Cardiac fibroblast (primary cell): ENCODE measurements at regions not wholly inside any gene's neighbourhood (a gene's known extent, or its start where the extent isn't known, plus 50 kb on each side); places are given as distances from the start of the nearest gene placed in this dataset.

Experiments
- DNase-seq, 2 donors: peaks; one replicate each; pipeline versions ENCODE4 v3.0.0 to v3.0.0-alpha.2; 2010; ENCODE audit warnings: low read depth in 2 of 2
- H3K4me3 ChIP-seq, 2 donors: replicated peaks in 1 of 2; 1 replicate in 1 of 2; 2 replicates in 1 of 2; pipeline ENCODE4 v1.5.1; 2011; ENCODE audit warnings: low read depth in 2 of 2, low read length in 2 of 2, mild to moderate bottlenecking in 2 of 2, moderate library complexity in 1 of 2
- TF ChIP-seq, protein P1 (sequence below): IDR thresholded peaks from one replicate; pipeline ENCODE4 v1.5.1; 2011; ENCODE audit warnings: low read depth, mild to moderate bottlenecking, low read length, inconsistent platforms

DNA sequence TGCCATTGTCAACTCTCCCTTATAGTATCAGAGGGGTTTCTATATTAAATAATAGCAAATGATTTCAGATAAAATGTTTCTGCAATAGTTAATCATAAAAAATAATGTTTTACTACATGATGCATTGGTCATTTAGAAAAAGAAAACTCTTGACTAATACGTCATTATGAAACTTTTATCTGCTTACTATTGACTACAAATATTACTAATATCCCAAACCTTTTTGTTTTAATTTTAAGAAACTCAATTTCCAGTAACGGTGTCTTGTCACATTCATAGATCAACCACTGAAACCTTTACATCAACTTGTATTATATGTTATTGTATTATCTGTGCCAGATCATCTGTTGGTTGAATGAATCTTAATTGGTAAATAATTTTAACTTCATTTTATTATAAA is 482.9 kb upstream of the SLC35B3 start:
- TF ChIP-seq, protein P1, sequence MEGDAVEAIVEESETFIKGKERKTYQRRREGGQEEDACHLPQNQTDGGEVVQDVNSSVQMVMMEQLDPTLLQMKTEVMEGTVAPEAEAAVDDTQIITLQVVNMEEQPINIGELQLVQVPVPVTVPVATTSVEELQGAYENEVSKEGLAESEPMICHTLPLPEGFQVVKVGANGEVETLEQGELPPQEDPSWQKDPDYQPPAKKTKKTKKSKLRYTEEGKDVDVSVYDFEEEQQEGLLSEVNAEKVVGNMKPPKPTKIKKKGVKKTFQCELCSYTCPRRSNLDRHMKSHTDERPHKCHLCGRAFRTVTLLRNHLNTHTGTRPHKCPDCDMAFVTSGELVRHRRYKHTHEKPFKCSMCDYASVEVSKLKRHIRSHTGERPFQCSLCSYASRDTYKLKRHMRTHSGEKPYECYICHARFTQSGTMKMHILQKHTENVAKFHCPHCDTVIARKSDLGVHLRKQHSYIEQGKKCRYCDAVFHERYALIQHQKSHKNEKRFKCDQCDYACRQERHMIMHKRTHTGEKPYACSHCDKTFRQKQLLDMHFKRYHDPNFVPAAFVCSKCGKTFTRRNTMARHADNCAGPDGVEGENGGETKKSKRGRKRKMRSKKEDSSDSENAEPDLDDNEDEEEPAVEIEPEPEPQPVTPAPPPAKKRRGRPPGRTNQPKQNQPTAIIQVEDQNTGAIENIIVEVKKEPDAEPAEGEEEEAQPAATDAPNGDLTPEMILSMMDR = no peak
- H3K4me3 ChIP-seq = no peak overlapping the region
- DNase-seq = no peak

DNA sequence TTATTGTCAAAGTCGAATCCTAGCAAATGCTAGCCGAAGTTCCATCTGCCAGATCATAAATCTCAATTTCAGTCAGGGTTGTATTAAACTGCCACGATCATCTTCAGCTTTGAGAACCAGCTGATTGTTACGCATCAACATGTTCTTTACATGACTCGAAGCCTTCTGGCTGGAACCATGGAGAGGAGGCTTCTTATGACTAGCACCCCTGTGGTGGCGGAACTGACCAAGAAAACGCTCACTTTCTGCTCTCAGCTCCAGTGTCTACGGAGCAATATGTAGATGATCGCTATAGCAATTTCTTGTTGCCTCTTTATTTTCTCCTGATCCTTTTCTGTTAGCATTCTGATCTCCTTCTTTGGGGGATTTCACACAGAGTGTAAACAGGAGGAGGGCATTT is 479.4 kb upstream of the SLC35B3 start:
- no peak overlapping the region for H3K4me3 ChIP-seq
- no peak for DNase-seq
- TF ChIP-seq, protein P1 = no peak

DNA sequence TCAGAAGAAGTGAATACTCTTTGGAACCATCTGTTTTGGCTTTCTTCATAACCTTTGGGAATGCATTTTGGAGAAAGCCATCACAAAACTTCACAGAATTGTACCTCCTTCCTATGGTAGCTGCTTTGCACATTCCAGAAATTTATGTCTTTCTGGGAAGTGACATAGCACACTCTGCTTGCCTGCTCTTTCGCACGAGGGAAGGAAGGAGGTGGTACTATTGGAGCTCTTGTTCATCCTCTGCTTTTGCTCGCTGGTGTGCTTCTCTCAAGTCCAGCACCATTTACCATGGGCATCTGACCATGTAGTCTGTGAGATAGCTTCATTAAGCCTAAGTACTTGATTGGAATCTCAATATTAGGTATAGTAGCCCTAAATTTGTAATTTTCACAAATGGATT is 473.3 kb upstream of the SLC35B3 start:
- TF ChIP-seq, protein P1 = no peak
- no peak for DNase-seq
- H3K4me3 ChIP-seq = no peak overlapping the region

DNA sequence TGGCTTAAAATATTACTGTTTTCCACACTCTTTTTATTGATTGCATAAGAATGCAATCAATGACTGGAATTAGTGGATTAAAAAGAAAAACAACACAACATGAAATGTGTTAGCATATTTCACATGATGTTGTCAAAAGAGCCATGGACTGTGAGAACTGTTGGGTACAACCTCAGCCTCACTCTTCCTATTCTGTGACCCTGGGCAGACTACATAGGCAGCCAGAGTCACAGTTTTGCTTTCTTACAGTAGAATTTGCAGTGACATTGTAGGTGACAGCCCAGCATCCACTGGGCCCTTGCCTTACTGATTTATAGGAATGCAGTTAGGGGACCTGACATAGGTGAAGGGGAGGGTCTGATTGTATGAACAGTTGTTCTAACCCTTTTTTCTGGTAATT is 471.4 kb upstream of the SLC35B3 start:
- DNase-seq = no peak
- H3K4me3 ChIP-seq = no peak overlapping the region
- TF ChIP-seq, protein P1 = no peak

DNA sequence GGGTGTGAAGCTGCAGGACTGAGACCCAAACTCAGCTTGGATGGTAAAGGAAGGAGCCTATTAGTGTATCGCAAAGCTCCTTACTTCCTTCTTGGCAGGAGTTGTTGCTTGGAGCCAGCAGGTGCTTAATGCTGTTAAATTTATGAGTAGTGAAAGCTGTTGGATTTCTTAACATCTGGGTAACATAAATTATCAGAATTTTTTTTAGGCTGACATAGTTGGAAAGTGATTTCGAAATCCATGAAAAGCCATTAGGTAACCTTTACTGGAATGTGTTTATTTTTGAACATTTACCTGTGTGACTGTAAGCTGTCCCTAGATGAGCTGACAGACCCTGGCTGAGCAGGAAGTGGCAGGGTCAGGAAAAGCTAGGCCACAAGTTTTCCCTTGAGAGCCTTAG is 470.4 kb upstream of the SLC35B3 start:
- DNase-seq = no peak
- TF ChIP-seq, protein P1 = no peak
- H3K4me3 ChIP-seq = no peak overlapping the region

DNA sequence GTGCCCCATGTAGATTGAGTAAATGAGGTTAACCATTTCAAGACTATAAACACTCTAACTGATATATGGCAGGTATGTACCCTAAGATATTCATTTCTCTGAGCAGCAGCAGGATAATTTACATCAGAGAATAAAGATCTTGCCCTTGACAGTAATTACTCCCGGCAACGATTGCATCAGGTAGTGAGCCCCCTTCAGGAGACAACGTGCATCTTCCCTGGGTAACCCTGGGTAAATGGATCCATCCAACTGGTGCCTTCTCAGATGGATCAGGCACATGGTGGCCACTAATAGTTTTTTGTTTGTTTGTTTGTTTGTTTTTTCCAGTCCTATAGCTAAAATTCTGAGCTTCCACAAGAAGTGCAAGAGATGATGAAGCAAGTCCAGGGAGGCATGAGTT is 469.4 kb upstream of the SLC35B3 start:
- H3K4me3 ChIP-seq = no peak overlapping the region

DNA sequence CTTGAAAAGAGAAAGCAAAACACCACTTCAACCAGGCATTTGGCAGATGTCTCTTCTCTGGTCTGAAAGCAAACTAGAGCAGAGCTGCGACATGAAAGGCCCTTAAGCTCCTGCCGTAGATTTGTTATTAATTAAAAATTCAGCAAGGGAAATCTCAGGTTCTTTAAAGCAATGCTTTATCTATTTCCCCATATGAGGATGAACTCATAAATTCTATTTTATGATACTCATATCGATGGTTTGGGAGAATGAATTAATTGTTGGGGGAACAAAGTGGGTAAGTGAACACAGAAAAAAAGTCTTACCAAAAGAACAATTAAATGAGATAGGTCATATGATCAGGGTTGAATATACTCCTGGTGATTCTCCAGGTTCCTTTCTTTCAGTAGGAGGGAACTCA is 464.7 kb upstream of the SLC35B3 start:
- TF ChIP-seq, protein P1 = no peak
- no peak overlapping the region for H3K4me3 ChIP-seq
- DNase-seq = no peak

More for the DNA sequence above, 469.4 kb upstream of the SLC35B3 start:
- no peak for DNase-seq
- TF ChIP-seq, protein P1 = no peak
